Epithelial cell of proximal tubule (primary cell): ENCODE measurements at regions not wholly inside any gene's neighbourhood (a gene's known extent, or its start where the extent isn't known, plus 50 kb on each side); places are given as distances from the start of the nearest gene placed in this dataset.
A peak's percentile ranks its signal among the peaks of the same experiment; 100 is the strongest.
"Not testable (repeated sequence)": the region's sequence is repeated elsewhere in the genome, so short reads cannot be mapped to it uniquely, and the experiment has no call there.

Experiments
- DNase-seq: peaks from one replicate; pipeline ENCODE4 v3.0.0-alpha.2; 2011; ENCODE audit warnings: low read depth
- H3K4me3 ChIP-seq: 2 replicates; pipeline ENCODE4 v1.5.1; 2011; ENCODE audit warnings: low read depth, mild to moderate bottlenecking, low read length
- TF ChIP-seq, protein P1 (sequence below): conservative IDR thresholded peaks from 2 replicates; pipeline ENCODE4 v1.5.1; 2012; ENCODE audit warnings: low read depth, mild to moderate bottlenecking, low read length

DNA sequence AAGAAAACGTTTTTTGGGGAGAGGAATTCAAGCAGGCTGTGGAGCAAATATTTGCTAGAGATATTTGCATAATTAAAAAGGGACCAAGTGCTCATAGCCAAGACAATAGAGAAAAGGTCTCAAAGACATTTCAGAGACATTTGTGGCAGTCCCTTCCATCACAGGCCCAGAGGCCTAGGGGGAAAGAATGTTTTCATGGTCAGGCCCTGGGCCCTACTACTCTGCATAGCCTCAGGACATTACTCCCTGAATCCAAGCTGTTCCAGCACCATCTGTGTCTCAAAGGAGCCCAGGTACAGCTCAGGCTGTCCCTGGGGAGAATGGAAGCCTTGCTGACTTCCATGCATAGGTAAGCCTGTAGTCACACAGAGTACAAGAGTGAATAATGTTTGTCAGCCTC lies 113.0 kb upstream of the KIF2A start:
- H3K4me3 ChIP-seq = no peak overlapping the region
- TF ChIP-seq, protein P1, sequence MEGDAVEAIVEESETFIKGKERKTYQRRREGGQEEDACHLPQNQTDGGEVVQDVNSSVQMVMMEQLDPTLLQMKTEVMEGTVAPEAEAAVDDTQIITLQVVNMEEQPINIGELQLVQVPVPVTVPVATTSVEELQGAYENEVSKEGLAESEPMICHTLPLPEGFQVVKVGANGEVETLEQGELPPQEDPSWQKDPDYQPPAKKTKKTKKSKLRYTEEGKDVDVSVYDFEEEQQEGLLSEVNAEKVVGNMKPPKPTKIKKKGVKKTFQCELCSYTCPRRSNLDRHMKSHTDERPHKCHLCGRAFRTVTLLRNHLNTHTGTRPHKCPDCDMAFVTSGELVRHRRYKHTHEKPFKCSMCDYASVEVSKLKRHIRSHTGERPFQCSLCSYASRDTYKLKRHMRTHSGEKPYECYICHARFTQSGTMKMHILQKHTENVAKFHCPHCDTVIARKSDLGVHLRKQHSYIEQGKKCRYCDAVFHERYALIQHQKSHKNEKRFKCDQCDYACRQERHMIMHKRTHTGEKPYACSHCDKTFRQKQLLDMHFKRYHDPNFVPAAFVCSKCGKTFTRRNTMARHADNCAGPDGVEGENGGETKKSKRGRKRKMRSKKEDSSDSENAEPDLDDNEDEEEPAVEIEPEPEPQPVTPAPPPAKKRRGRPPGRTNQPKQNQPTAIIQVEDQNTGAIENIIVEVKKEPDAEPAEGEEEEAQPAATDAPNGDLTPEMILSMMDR = no peak
- DNase-seq = no peak

- not testable (repeated sequence) for H3K4me3 ChIP-seq, DNase-seq
Measured at GRCh38 chr5:62196532-62196931, 109.5 kb upstream of the KIF2A start.

GRCh38 chr5:62197697-62198096 lies 108.3 kb upstream of the KIF2A start:
- TF ChIP-seq, protein P1 = no peak
- no peak overlapping the region for H3K4me3 ChIP-seq

GRCh38 chr5:62198421-62198820 lies 107.6 kb upstream of the KIF2A start:
- DNase-seq = no peak
- TF ChIP-seq, protein P1 = no peak
- no peak overlapping the region for H3K4me3 ChIP-seq

More at GRCh38 chr5:62197697-62198096, 108.3 kb upstream of the KIF2A start:
- DNase-seq = no peak

DNA sequence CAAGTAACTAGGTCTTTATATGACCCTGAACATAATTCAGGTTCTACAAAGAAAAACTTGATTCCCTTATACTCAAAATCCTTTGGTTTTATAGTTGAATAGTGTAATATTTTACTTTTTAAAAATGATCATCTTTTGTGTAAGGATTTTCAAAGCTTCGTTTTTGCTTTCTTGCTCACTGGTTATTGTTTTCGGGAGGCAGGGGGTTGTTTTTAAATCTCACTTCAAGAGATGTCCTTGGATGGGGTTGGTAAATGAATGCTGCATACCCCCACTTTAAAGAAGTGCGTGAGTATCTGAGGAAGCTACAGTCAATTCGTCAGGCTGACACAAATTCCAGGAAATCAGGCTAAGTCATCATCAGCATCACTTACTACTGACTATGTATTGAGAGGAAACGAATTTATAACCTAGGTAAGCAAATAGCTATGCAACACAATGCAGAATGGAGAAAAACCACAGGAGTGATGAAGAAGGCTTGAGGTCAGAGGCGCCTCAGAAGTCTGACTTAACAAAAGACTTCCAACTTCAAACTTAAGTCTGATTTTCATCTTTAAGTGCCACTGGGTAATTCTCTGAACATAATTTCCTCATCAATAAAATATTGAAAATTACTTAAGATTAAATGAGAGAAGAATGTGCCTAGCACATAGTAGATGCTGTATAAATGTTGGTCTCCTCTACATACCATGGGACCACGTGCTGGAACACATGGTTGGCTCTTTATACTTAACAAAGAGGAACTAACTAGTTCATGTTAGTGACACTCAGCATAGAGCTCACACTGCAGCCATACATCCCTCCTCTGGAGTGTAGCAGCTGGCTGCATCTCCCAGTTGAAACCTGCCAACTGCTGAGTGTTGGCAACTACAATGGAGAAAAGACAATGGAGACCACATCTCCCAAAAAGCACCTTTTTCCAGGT lies 106.0 kb upstream of the KIF2A start:
- TF ChIP-seq, protein P1 = no peak
- DNase-seq = no peak
- no peak overlapping the region for H3K4me3 ChIP-seq

DNA sequence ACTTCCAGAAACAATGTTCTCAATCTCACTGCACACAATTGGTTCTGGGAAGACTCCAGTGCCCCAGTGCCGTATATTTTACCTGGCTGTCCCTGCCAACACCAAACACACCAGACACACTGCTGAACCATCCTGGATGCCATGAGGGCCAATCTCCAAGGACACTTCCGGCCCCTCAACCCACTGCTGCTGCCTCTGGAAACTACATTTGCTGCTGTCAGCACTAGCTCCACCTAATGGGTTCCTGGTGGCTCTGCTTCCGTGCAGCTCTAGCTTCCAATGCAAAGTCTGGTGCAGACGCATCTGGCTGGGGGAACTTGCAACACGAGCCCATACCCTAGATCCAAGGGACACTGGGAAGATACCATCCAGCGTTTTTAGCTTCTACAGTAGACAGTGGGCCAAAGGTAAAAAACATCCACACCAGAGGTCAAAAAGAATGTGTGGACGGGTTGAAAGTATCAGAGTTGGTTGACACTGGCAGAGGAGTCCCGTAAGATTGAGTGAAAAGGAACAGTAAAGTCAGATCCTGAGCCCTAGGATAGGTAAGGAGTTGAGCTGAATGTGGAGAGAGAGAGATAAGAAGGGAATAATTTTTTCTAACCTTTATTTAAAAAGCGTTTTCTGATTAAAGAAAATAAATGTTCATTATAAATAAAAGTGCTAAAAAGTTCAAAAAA lies 99.7 kb upstream of the KIF2A start:
- TF ChIP-seq, protein P1 = peak; percentile 30
- no peak overlapping the region for H3K4me3 ChIP-seq
- DNase-seq = no peak

DNA sequence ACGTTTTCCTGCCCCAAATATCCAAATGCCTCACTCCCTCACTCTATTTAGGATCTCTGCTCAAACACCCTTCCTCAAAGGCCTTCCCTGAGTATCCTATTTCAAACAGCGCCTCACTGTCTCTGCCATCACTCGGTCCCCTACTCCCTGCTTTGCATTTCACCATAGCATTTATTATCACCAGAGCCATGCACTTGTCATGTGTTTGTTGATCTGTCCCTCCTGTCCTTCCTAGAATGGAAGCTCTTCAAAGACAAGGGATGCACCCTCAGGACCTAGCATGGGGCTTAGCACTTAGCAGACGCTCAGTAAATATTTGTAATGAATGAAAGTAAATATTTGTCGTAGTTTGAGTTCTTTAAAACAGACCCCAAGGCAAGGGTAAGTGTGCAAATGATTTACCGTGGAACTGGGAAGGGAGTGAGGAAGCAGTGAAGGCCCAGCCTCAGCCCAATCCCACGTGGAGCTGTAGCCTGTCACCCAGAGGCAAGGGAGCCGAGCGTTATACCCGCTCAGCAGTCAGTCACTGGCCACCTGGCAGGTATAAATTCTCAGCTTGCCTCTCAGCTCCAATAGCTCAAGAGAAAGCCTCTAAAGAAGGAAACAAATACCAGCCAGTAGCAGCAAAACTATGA lies 97.7 kb upstream of the KIF2A start:
- TF ChIP-seq, protein P1 = no peak
- H3K4me3 ChIP-seq = no peak overlapping the region
- DNase-seq = no peak
